HCT116 (cell line): ENCODE measurements at regions not wholly inside any gene's neighbourhood (a gene's known extent, or its start where the extent isn't known, plus 50 kb on each side); places are given as distances from the start of the nearest gene placed in this dataset.

Experiments
- ATAC-seq: fragments of 200-7000 bp; cut with Tn5 transposase; 2 replicates; pipeline ENCODE4 v1.9.1; 2020; ENCODE audit warnings: mild to moderate bottlenecking, moderate library complexity
- BruUV-seq: library from RNA; stranded (reverse); fragments of 400-500 nt; replicated peaks from 2 replicates; lab custom pipeline; 2021; lab: Mats Ljungman, UMichigan
- CTCF ChIA-PET: fragments of 300-600 bp; sonication (Branson Sonifier 250); formaldehyde crosslinking; loops from one replicate; lab custom pipeline; 2021; ENCODE audit warnings: antibody characterized with exemption; lab: Charles Lee
- POLR2A ChIA-PET: fragments of 300-600, 350-600 bp; sonication (Branson Sonifier 250); formaldehyde crosslinking; loops from one replicate; lab custom pipeline; 2021; ENCODE audit warnings: antibody characterized with exemption; lab: Charles Lee
- RAD21 ChIA-PET, 2 experiments: fragments of 300-600 bp; sonication (Branson Sonifier 250); formaldehyde crosslinking; loops; one replicate each; lab custom pipeline; 2023; ENCODE audit warnings: low total read pairs in 2 of 2; ENCODE audit not compliant: uncharacterized antibody in 2 of 2, unreplicated experiment in 2 of 2, low non-redundant PET in 1 of 2; lab: Charles Lee
- DNase-seq: peaks from one replicate; pipeline ENCODE4 v3.0.0-alpha.2; 2010; ENCODE audit warnings: low read depth, low spot score
- H2AFZ ChIP-seq: fragments of 200-600 bp; shearing (Covaris generic), sonication (generic); 2 replicates; pipeline ENCODE4 v1.6.1; 2017; ENCODE audit warnings: low read depth, mixed run types, mixed read lengths, antibody characterized with exemption, low read length; ENCODE audit not compliant: poor library complexity, severe bottlenecking
- H3K27ac ChIP-seq: 2 replicates; pipeline ENCODE4 v1.5.1; 2012; ENCODE audit warnings: low read depth, low read length
- H3K27me3 ChIP-seq: fragments of 200-600 bp; sonication (generic); 2 replicates; pipeline ENCODE4 v1.6.1; 2016; ENCODE audit warnings: mixed run types, low read length, mixed read lengths; ENCODE audit not compliant: insufficient read depth
- H3K36me3 ChIP-seq, 2 experiments: fragments of 200-500 bp in 1 of 2; fragments of 200-600 bp in 1 of 2; sonication (Bioruptor generic) in 1 of 2; sonication (generic) in 1 of 2; 2 replicates each; pipeline versions ENCODE4 v1.5.1 to v1.6.1; 2014 to 2016; ENCODE audit warnings: low read length in 2 of 2, inconsistent platforms in 1 of 2, mixed read lengths in 1 of 2, mixed run types in 1 of 2; ENCODE audit not compliant: insufficient read depth in 2 of 2, control insufficient read depth in 1 of 2
- H3K4me1 ChIP-seq, 2 experiments: fragments of 200-600 bp in 1 of 2; sonication (generic) in 1 of 2; 2 replicates each; pipeline versions ENCODE4 v1.5.1 to v1.6.1; 2012 to 2017; ENCODE audit warnings: low read length in 2 of 2, inconsistent platforms in 1 of 2, mild to moderate bottlenecking in 1 of 2, mixed read lengths in 1 of 2, mixed run types in 1 of 2, moderate library complexity in 1 of 2; ENCODE audit not compliant: insufficient read depth in 2 of 2, control insufficient read depth in 1 of 2
- H3K4me2 ChIP-seq: fragments of 200-600 bp; sonication (generic); 2 replicates; pipeline ENCODE4 v1.6.1; 2017; ENCODE audit warnings: mixed run types, low read length, mixed read lengths
- H3K4me3 ChIP-seq, 2 experiments: fragments of 200-600 bp in 1 of 2; sonication (generic) in 1 of 2; replicated peaks in 1 of 2; 2 replicates each; pipeline ENCODE4 v1.5.1; 2011 to 2016; ENCODE audit warnings: low read length in 2 of 2, control low read depth in 1 of 2, low read depth in 1 of 2, mild to moderate bottlenecking in 1 of 2, mixed read lengths in 1 of 2, mixed run types in 1 of 2
- H3K79me2 ChIP-seq: fragments of 200-600 bp; sonication (generic); 2 replicates; pipeline ENCODE4 v1.6.1; 2017; ENCODE audit warnings: mild to moderate bottlenecking, mixed run types, low read length, moderate library complexity, mixed read lengths; ENCODE audit not compliant: insufficient read depth
- H3K9ac ChIP-seq: fragments of 200-600 bp; sonication (generic); 2 replicates; pipeline ENCODE4 v1.6.1; 2016; ENCODE audit warnings: low read length, mixed read lengths
- H3K9me2 ChIP-seq: fragments of 200-600 bp; sonication (generic), shearing (Covaris generic); 2 replicates; pipeline ENCODE4 v1.6.1; 2017; ENCODE audit warnings: mixed run types, mild to moderate bottlenecking, moderate library complexity; ENCODE audit not compliant: insufficient read depth
- H3K9me3 ChIP-seq, 2 experiments: fragments of 200-500 bp in 1 of 2; fragments of 200-600 bp in 1 of 2; sonication (Bioruptor generic) in 1 of 2; sonication (generic) in 1 of 2; 2 replicates each; pipeline ENCODE4 v1.6.1; 2014 to 2017; ENCODE audit warnings: low read length in 2 of 2, mixed read lengths in 2 of 2, inconsistent platforms in 1 of 2, low read depth in 1 of 2, mild to moderate bottlenecking in 1 of 2, mixed run types in 1 of 2, moderate library complexity in 1 of 2; ENCODE audit not compliant: control insufficient read depth in 1 of 2, insufficient read depth in 1 of 2
- H4K20me1 ChIP-seq: fragments of 200-600 bp; sonication (generic), shearing (Covaris generic); 2 replicates; pipeline ENCODE4 v1.6.1; 2017; ENCODE audit warnings: mixed run types, mild to moderate bottlenecking, moderate library complexity; ENCODE audit not compliant: insufficient read depth
- EZH2phosphoT487 ChIP-seq: fragments of 200-600 bp; IDR thresholded peaks from 2 replicates; pipeline ENCODE4 v1.6.1; 2018; ENCODE audit warnings: antibody characterized with exemption, borderline replicate concordance
- FOSL1 ChIP-seq: IDR thresholded peaks from 2 replicates; pipeline ENCODE4 v1.6.1; 2012; ENCODE audit warnings: low read depth
- SP1 ChIP-seq: IDR thresholded peaks from 2 replicates; pipeline ENCODE4 v1.6.1; 2012; ENCODE audit warnings: low read depth
- YY1 ChIP-seq: IDR thresholded peaks from 2 replicates; pipeline ENCODE4 v1.6.1; 2011; ENCODE audit warnings: low read length, low read depth, moderate library complexity, mild to moderate bottlenecking; ENCODE audit not compliant: insufficient replicate concordance; ENCODE audit errors: extremely low read depth
- intact Hi-C: fragments of 100-400 bp; cut with micrococcal nuclease; formaldehyde crosslinking; loops from 2 replicates; pipeline ENCODE4 v1.10.0; 2022
- TF ChIP-seq, protein P1 (sequence below): IDR thresholded peaks from 2 replicates; pipeline ENCODE4 v1.6.1; 2012

DNA sequence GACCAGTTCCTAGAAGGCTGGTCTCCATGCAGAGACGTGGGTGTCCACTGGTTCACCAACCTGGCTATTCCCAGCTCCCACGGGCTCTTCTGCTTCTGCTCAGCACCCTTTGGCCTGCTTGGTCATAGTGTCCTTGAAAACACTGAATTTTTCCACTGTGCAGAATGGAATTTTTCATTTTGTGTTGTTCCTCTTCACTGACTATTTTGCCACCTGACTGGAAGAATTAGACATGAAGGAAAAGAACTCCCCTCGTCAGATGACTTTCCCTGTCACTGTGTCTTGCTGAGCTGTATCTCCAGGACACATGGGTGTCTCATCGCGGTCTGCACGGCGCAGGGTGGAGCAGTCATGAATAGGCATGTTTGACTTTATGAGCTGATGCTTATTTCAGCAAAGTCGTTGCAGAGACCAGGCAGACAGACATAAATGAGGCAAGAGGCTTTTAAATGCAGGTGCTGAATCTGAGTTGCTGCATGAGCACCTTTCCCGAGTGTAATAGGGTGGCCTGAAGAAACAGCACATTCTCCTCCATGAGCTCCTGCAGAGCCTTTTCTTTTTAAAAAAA, 50.2 kb upstream of the SEMA4D start:
- no peak for ATAC-seq
- H2AFZ ChIP-seq, result no peak overlapping the region
- no peaks in the 10 kb centered on the region for H3K4me1 ChIP-seq
- no peaks in the 10 kb centered on the region for H4K20me1 ChIP-seq
- H3K9me3 ChIP-seq, result 0 out of 4 replicates have a peak, but pooled peaks cover 0 to 3% of the 10 kb centered on the region in 2 experiments
- TF ChIP-seq YY1 (no peak), FOSL1 (no peak), SP1 (no peak), EZH2phosphoT487 (no peak)
- TF ChIP-seq, protein P1, sequence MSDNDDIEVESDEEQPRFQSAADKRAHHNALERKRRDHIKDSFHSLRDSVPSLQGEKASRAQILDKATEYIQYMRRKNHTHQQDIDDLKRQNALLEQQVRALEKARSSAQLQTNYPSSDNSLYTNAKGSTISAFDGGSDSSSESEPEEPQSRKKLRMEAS, result no peak
- TF ChIP-seq, all 23 proteins: peak for 0
- CTCF ChIA-PET, result interaction anchor here (1.1 to 5.7 kb wide), 17 partner anchors 8 to 452 kb away, joined by 3 to 54 read pairs (median 5); partner anchors contain the start of gene SECISBP2
- Histone ChIP-seq H3K27me3 (no peaks in the 10 kb centered on the region), H3K27ac (no peak overlapping the region), H3K4me3 (no peak overlapping the region), H3K79me2 (no peaks in the 10 kb centered on the region), H3K9me2 (no peaks in the 10 kb centered on the region), H3K9ac (no peak overlapping the region), H3K36me3 (no peaks in the 10 kb centered on the region), H3K4me2 (no peak overlapping the region)
- intact Hi-C loops, result loop anchor here (5.0 kb wide), 1 partner anchor 121 kb away; no protein-coding TSS in a partner anchor
- DNase-seq, result no peak
- no TSS peak for BruUV-seq
- RAD21 ChIA-PET, result no interaction called here
- POLR2A ChIA-PET, result no interaction called here
